HEK293 (cell line): ENCODE measurements at regions not wholly inside any gene's neighbourhood (a gene's known extent, or its start where the extent isn't known, plus 50 kb on each side); places are given as distances from the start of the nearest gene placed in this dataset.

Source experiments
- CTCF ChIA-PET: fragments of 350-600 bp; formaldehyde crosslinking; extraction: SDS; loops from one replicate; lab custom pipeline; 2021; ENCODE audit warnings: antibody characterized with exemption; lab: Yijun Ruan, JAX
- POLR2A ChIA-PET: fragments of 300-600 bp; formaldehyde crosslinking; extraction: SDS; loops from one replicate; lab custom pipeline; 2020; ENCODE audit warnings: antibody characterized with exemption, inconsistent platforms; lab: Yijun Ruan, JAX
- H3K27ac ChIP-seq: fragments of 200-500 bp; sonication (Bioruptor generic); 2 replicates; pipeline ENCODE4 v1.5.1; 2014; ENCODE audit warnings: low read depth, low read length, control low read depth, inconsistent platforms; ENCODE audit errors: extremely low read depth
- H3K36me3 ChIP-seq, 2 experiments: fragments of 200-500 bp in 1 of 2; sonication (Bioruptor generic) in 1 of 2; 1 replicate in 1 of 2; 2 replicates in 1 of 2; pipeline ENCODE4 v1.5.1; 2014 to 2017; ENCODE audit warnings: inconsistent platforms in 2 of 2, low read length in 2 of 2; ENCODE audit not compliant: control insufficient read depth in 2 of 2, insufficient read depth in 1 of 2
- H3K4me1 ChIP-seq: fragments of 200-500 bp; sonication (Bioruptor generic); 2 replicates; pipeline ENCODE4 v1.5.1; 2014; ENCODE audit warnings: mild to moderate bottlenecking, low read length, inconsistent platforms; ENCODE audit not compliant: control insufficient read depth, insufficient read depth
- H3K4me3 ChIP-seq: 2 replicates; pipeline ENCODE4 v1.5.1; 2011; ENCODE audit warnings: low read depth, mild to moderate bottlenecking, control low read depth, low read length, moderate library complexity
- H3K9me3 ChIP-seq: fragments of 200-500 bp; sonication (Bioruptor generic); 2 replicates; pipeline ENCODE4 v1.5.1; 2014; ENCODE audit warnings: low read depth, low read length, inconsistent platforms; ENCODE audit not compliant: control insufficient read depth, insufficient read depth
- FEZF1 ChIP-seq: fragments of 450-650 bp; formaldehyde crosslinking; IDR thresholded peaks from 2 replicates; pipeline ENCODE4 v1.5.1; 2016; ENCODE audit warnings: missing biosample characterization, missing genetic modification characterization
- GFI1B ChIP-seq: fragments of 450-650 bp; formaldehyde crosslinking; IDR thresholded peaks from 2 replicates; pipeline ENCODE4 v1.5.1; 2016; ENCODE audit warnings: missing biosample characterization, missing genetic modification characterization
- HOXC10 ChIP-seq: sonication (generic); formaldehyde crosslinking; IDR thresholded peaks from 2 replicates; pipeline ENCODE4 v1.8.1; 2023; ENCODE audit warnings: mild to moderate bottlenecking, missing genetic modification reagents
- MYNN ChIP-seq: fragments of 450-650 bp; formaldehyde crosslinking; IDR thresholded peaks from 2 replicates; pipeline ENCODE4 v1.5.1; 2016; ENCODE audit warnings: missing biosample characterization, missing genetic modification characterization, borderline replicate concordance
- PRDM2 ChIP-seq: fragments of 450-650 bp; formaldehyde crosslinking; IDR thresholded peaks from 2 replicates; pipeline ENCODE4 v1.5.1; 2016; ENCODE audit warnings: missing biosample characterization, missing genetic modification characterization, borderline replicate concordance
- ZBTB17 ChIP-seq: fragments of 450-650 bp; formaldehyde crosslinking; IDR thresholded peaks from 2 replicates; pipeline ENCODE4 v1.5.1; 2016; ENCODE audit warnings: missing biosample characterization, missing genetic modification characterization
- ZFHX2 ChIP-seq: fragments of 450-650 bp; formaldehyde crosslinking; conservative IDR thresholded peaks from 2 replicates; pipeline ENCODE4 v1.5.1; 2016; ENCODE audit warnings: missing biosample characterization, missing genetic modification characterization
- ZNF121 ChIP-seq: fragments of 450-650 bp; formaldehyde crosslinking; IDR thresholded peaks from 2 replicates; pipeline ENCODE4 v1.5.1; 2016; ENCODE audit warnings: missing biosample characterization, missing genetic modification characterization
- ZNF48 ChIP-seq: fragments of 450-650 bp; formaldehyde crosslinking; IDR thresholded peaks from 2 replicates; pipeline ENCODE4 v1.5.1; 2016; ENCODE audit warnings: missing biosample characterization, missing genetic modification characterization
- ZNF513 ChIP-seq: fragments of 450-650 bp; IDR thresholded peaks from 2 replicates; pipeline ENCODE4 v1.5.1; 2018; ENCODE audit warnings: missing biosample characterization, missing genetic modification characterization
- ZNF561 ChIP-seq: fragments of 450-650 bp; IDR thresholded peaks from 2 replicates; pipeline ENCODE4 v1.5.1; 2018; ENCODE audit warnings: missing biosample characterization, missing genetic modification characterization, borderline replicate concordance
- ZNF677 ChIP-seq: fragments of 450-650 bp; IDR thresholded peaks from 2 replicates; pipeline ENCODE4 v1.5.0; 2018; ENCODE audit warnings: missing biosample characterization, mild to moderate bottlenecking, missing genetic modification characterization, moderate library complexity
- ZNF707 ChIP-seq: fragments of 450-650 bp; formaldehyde crosslinking; IDR thresholded peaks from 2 replicates; pipeline ENCODE4 v1.5.1; 2016; ENCODE audit warnings: missing biosample characterization, missing genetic modification characterization
- ZNF837 ChIP-seq: fragments of 450-650 bp; formaldehyde crosslinking; IDR thresholded peaks from 2 replicates; pipeline ENCODE4 v1.5.1; 2016; ENCODE audit warnings: missing biosample characterization, missing genetic modification characterization

- no peak overlapping the region for H3K4me3 ChIP-seq
- no peaks in the 10 kb centered on the region for H3K36me3 ChIP-seq
- no peak overlapping the region for H3K27ac ChIP-seq
- POLR2A ChIA-PET: no interaction called here
- H3K4me1 ChIP-seq: no peaks in the 10 kb centered on the region
- TF ChIP-seq PRDM2 (tag by site-specific recombination): no peak
- no peak for TF ChIP-seq ZBTB17
- TF ChIP-seq ZNF561 (tag by site-specific recombination): no peak
- no peak for TF ChIP-seq GFI1B (tag by site-specific recombination)
- H3K9me3 ChIP-seq: no peaks in the 10 kb centered on the region
- CTCF ChIA-PET: no interaction called here
Measured at GRCh38 chr16:61323456-61323855, 712.8 kb downstream of the CDH8 start.

GRCh38 chr16:61320791-61321190 lies 715.4 kb downstream of the CDH8 start:
- TF ChIP-seq FEZF1 (tag by site-specific recombination): no peak
- no peak for TF ChIP-seq ZNF837
- no peak for TF ChIP-seq ZFHX2 (tag by site-specific recombination)
- TF ChIP-seq ZNF707: no peak
- TF ChIP-seq HOXC10 (CRISPR knock-in tag): no peak
- TF ChIP-seq, all 188 proteins: peak for 0
- no peaks in the 10 kb centered on the region for H3K4me1 ChIP-seq
- H3K4me3 ChIP-seq: no peak overlapping the region
- no peaks in the 10 kb centered on the region for H3K36me3 ChIP-seq
- H3K9me3 ChIP-seq: no peaks in the 10 kb centered on the region
- H3K27ac ChIP-seq: no peak overlapping the region
- ChIA-PET POLR2A (no interaction called here), CTCF (no interaction called here)

GRCh38 chr16:61313931-61314330 lies 722.3 kb downstream of the CDH8 start:
- no peak for TF ChIP-seq ZNF48 (tag by site-specific recombination)
- no peak for TF ChIP-seq ZNF121
- TF ChIP-seq ZNF677: no peak
- no peak for TF ChIP-seq ZNF513
- TF ChIP-seq MYNN (tag by site-specific recombination): no peak
- no peaks in the 10 kb centered on the region for H3K9me3 ChIP-seq
- ChIA-PET CTCF (no interaction called here), POLR2A (no interaction called here)
- H3K27ac ChIP-seq: no peak overlapping the region
- H3K4me1 ChIP-seq: no peaks in the 10 kb centered on the region
- no peak overlapping the region for H3K4me3 ChIP-seq
- H3K36me3 ChIP-seq: no peaks in the 10 kb centered on the region
